Ecto neural progenitor cell (in vitro differentiated cells): ENCODE measurements at regions not wholly inside any gene's neighbourhood (a gene's known extent, or its start where the extent isn't known, plus 50 kb on each side); places are given as distances from the start of the nearest gene placed in this dataset.
"Not testable (repeated sequence)": the region's sequence is repeated elsewhere in the genome, so short reads cannot be mapped to it uniquely, and the experiment has no call there.

Experiments used
- DNase-seq: peaks from one replicate; pipeline ENCODE4 v3.0.0-alpha.2; 2018; ENCODE audit warnings: low spot score

GRCh38 chr2:4695281-4695861, 992.0 kb downstream of the DCDC2C start:
- DNase-seq, result no peak

GRCh38 chr2:4715065-4715464, 977.1 kb upstream of the SOX11 start:
- no peak for DNase-seq

GRCh38 chr2:4718777-4719176, 973.4 kb upstream of the SOX11 start:
- DNase-seq, result no peak

GRCh38 chr2:4725618-4726017, 966.6 kb upstream of the SOX11 start:
- no peak for DNase-seq

DNA sequence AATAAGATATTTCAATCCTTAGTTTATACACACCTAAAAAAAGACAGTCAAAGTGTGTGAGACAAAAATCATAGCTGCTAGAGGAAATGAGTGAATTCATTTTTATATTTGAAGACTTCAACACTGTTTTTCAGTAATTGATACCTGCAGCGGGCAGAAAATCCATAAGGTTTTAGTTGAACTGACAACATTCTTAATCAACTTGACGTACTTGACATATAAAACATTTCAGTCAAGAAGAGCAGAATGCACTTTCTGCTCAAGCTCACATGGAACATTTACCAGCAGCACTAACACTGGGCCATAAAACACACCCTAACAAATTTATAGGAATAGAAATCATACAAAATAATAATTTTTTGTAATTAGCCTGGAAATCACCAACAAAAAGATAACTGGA, 959.6 kb upstream of the SOX11 start:
- DNase-seq, result no peak

DNA sequence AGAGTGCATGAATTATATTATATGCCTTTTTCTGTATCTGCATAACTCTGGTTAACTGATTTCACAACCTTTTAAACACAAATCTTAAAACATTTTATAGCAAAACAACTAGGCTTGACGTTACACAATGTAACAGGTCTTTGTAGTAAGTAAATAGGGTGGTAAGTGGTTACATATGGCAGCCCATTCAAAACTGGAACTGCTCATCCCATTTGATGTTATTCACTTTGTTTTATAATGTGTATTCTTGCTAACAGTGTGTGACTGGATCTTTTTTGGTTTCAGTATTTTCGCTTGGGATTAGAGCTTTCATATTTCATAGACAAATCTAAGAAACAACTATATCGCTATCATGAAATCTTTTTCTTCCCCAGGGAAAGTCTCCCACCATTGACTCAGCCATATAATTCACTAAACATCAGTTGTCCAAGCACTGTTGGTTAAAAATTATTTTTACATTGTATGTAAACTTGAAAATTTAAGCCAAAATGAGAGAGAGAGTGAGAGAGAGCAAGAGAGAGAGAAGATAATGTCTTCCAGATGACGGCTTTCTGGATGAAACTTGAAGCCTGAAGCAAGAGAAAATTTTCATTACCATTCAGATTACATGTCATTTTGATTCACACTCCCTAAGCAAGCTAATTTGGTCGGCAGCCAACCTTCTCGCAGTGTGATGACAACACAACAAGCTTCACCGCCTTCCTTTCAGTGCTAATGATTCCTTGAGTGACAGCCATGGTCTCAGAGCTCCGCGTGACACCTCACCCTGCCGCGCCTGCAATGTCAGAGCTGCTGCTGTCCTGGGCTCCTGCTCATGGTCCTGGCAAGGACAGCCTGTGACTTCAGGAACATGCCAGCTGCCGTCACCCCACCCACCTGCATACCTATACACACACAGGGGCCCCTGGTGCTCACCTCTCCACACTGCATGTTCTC, 946.9 kb upstream of the SOX11 start:
- no peak for DNase-seq

DNA sequence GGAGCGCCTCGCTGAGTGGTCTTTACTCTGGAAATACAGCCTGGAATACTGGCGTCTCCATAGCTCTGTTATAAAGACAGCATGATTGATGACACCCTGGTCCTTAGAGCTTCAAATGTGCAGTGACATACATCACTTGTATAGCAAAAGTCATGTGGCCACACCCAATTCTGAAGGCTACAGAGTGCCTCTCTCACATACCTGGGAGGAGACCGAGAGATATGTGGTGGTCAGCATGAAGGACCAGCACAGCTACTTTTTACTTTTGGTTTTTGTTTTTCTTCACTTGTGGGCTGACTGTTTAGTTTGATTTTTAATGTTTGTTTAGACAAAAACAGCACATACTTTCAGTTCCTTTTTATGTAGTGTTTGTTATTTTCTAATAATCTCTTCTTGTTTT, 938.5 kb upstream of the SOX11 start:
- no peak for DNase-seq

- peak; percentile 60 for DNase-seq
Measured at GRCh38 chr2:4762951-4763376, 929.2 kb upstream of the SOX11 start.

DNA sequence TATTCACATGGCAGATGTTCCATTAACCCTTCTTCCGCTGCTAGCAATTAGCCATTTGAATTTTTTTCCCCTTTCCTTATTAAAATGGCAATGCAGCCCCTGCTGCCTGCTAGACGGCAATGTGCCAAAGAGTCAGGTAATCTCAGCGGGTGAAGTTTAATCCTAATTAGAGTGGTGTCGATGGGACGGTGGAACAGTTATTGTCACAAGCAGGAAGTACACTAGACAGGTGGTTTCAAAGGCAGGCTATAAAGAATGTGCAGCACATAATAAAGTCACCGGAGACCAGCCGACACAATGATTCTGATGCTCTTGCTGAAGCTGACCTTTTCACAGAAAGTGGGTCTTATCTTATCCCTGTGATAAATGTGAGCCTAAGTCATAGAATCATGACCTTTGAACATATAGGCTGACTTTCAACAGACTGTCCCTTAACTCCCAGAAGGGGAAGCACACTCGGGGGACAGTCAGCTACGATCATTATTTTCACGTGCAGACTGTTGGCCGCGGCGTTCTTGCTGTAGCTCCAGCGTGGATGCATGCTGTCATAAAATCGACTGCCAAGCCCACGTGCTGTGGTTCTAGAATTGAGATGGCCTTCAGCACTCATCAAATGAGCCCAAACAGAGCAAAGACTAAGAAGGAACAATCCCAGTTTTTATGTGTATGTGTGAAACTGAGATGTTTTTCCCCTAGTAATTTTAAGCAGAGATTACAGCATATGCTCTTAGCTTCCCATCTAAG, 926.2 kb upstream of the SOX11 start:
- DNase-seq, result no peak

- DNase-seq, result no peak
Measured at GRCh38 chr2:4775668-4776067, 916.5 kb upstream of the SOX11 start.

- DNase-seq, result no peak
Measured at GRCh38 chr2:4780679-4781078, 911.5 kb upstream of the SOX11 start.

DNA sequence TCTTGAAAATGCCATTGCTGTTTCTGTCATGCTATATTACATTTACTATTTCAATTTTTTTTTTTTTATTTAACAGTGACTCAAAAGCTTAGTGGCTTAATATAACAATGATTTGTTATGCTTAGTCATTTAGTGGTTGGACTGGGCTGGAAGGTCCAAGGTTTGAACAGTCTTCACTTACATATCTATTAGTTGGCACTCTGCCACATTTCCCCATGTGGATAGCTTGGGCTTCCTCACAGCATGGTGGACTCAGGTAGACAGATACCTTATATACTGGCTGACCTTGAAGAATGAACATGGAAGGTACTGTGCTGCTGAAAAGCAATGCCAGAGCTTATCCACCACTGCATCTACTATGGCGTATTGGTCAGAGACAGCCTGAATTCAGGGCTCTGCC, 909.5 kb upstream of the SOX11 start:
- DNase-seq, result no peak

DNA sequence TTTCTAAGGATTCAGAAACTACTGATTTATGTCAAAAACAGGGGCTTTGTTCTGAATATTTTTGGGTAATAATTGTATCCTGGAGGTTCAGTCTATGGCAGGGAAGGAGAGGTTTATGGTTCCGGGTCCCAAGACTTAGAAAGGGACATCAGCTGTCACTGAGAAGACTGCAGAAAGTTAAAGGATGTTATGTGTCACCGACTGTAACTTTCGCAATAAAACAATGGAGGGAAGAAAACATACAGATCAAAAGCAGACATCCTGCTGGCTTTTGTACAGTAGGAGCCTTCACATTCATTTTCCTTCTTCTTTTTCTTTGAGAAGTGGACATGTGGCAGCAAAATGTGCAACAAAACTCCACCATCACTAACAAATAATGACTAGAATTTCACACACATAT, 900.7 kb upstream of the SOX11 start:
- no peak for DNase-seq

GRCh38 chr2:4792126-4792525, 900.1 kb upstream of the SOX11 start:
- no peak for DNase-seq

GRCh38 chr2:4803396-4803795, 888.8 kb upstream of the SOX11 start:
- no peak for DNase-seq

DNA sequence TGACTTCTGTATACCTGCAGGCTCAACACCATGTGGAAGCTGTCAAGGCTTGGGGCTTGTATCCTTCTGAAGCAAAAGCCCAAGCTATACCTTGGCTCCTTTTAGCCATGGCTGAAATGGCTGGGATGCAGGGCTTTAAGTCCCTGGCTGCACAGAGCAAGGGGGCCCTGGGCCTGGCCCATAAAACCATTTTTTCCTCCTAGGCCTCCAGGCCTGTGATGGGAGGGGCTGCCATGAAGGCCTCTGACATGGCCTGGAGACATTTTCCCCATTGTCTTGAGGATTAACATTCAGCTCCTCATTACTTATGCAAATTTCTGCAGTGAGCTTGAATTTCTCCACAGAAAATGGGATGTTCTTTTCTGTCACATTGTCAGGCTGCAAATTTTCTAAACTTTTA, 878.0 kb upstream of the SOX11 start:
- DNase-seq, result not testable (repeated sequence)

DNA sequence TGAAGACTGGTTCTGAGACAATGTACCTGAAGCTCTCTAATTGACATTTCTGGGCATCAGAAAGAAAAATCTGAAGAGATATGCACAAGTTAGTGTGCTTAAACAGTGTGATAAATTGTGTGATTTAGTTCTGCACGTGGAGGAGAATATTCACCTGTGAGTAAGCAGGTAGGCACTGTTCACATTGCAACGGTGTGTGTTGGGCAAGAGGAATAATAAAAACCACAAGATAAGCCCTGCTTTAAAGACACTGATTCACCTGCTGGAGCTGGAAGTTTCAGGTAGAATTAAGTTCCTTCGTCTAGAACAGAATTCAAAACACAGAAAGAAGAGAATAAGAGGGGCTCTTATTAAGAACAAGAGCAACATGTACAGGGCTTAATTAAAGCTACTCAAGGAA, 864.3 kb upstream of the SOX11 start:
- DNase-seq, result no peak

GRCh38 chr2:4828682-4829374, 863.4 kb upstream of the SOX11 start:
- no peak for DNase-seq

DNA sequence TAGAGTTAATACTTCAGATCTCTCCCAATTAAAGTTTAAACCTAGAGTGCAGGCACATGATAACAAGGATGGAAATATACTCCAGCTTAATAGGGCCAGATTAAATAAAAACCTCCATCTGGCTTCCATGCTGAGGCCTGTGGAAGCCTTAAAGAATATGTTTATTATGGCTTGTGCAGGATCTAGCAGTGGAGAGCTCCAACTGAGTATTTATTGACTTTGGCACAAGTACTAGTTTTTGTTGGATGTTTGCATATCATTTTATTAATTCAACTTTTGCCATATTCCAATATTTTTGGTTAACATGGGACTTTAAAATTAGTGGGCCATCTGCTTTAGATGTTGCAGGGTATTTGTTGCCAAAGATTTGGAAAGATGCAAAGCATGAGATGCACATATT, 860.4 kb upstream of the SOX11 start:
- DNase-seq, result no peak

DNA sequence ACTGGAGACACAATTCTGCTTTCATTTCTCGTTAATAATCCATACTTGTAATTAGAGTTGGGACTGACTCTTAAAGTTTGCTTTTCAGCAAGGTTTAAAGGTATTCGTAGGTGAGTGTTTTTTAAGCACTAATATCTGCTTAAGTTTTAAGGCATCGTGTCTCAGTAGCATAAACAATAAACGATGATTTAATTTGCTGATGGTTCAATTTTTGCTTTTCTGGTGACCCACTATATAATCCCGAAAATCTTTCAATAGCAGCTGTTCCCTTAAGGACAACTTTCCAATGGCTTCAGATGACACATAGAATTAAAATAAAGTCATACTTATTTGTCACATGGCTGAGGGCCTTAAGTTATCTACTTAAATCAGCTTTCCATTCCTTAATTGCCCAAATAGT, 859.5 kb upstream of the SOX11 start:
- DNase-seq, result no peak

GRCh38 chr2:4838626-4839025, 853.6 kb upstream of the SOX11 start:
- DNase-seq, result no peak

DNA sequence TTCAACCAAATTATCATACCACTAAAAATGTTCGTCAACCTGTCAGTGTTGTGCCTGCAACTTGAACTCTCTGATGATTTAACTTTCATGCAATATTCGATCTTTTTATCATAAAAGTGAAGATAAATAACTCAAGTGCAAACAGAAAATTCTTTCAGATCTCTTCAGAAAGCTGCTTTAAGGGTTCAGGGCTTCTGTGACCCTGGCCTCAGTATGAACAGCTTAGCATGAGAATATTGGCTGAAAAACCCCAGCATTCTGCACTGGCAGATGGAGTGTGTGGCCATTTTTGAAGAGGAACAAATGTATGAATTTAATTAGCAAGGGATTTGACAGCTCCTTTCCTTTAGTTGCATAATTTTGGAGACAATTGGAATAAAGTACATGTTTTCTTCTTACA, 851.4 kb upstream of the SOX11 start:
- no peak for DNase-seq
